Sigmoid colon (tissue), 4 donors: ENCODE measurements at regions not wholly inside any gene's neighbourhood (a gene's known extent, or its start where the extent isn't known, plus 50 kb on each side); places are given as distances from the start of the nearest gene placed in this dataset.

Source experiments
- POLR2A ChIP-seq, 2 donors: fragments of 450-650 bp; IDR thresholded peaks; one replicate each; pipeline ENCODE4 v1.6.1; 2016; ENCODE audit warnings: antibody characterized with exemption in 2 of 2, mild to moderate bottlenecking in 2 of 2, moderate library complexity in 2 of 2
- POLR2AphosphoS5 ChIP-seq, 4 donors: sonication (generic); formaldehyde crosslinking; IDR thresholded peaks; one replicate each; pipeline ENCODE4 v1.6.1; 2017; ENCODE audit warnings: antibody characterized with exemption in 4 of 4
- TF ChIP-seq, protein P1 (sequence below), 4 experiments: fragments of 450-650 bp in 3 of 4; fragments of 200-600 bp in 1 of 4; IDR thresholded peaks; one replicate each; pipeline ENCODE4 v1.5.1; 2016 to 2019; ENCODE audit warnings: antibody characterized with exemption in 4 of 4, mild to moderate bottlenecking in 3 of 4, moderate library complexity in 2 of 4

DNA sequence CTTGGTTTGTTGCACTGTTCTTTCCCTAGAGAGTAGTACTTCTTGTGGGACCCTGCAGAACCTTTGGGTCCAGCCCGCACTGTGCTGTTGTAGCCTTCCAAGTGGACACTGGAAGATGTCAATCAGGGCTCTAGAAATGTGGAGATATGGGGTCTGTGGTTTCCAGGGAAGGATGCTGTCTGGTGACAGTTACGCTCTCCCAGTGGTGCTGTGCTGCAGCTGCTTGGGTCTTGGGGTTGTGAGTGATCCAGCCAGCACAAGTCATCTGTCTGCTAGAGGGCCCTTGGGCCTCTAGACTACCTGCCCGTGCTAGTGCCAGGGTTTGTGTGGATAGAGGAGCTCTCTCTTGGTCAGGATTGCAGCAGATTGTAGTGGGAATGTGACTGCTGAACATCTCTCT lies 484.5 kb downstream of the DMAC1 start:
- TF ChIP-seq, protein P1, sequence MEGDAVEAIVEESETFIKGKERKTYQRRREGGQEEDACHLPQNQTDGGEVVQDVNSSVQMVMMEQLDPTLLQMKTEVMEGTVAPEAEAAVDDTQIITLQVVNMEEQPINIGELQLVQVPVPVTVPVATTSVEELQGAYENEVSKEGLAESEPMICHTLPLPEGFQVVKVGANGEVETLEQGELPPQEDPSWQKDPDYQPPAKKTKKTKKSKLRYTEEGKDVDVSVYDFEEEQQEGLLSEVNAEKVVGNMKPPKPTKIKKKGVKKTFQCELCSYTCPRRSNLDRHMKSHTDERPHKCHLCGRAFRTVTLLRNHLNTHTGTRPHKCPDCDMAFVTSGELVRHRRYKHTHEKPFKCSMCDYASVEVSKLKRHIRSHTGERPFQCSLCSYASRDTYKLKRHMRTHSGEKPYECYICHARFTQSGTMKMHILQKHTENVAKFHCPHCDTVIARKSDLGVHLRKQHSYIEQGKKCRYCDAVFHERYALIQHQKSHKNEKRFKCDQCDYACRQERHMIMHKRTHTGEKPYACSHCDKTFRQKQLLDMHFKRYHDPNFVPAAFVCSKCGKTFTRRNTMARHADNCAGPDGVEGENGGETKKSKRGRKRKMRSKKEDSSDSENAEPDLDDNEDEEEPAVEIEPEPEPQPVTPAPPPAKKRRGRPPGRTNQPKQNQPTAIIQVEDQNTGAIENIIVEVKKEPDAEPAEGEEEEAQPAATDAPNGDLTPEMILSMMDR (IDR thresholded peaks at IDR 0.05): no peak
- TF ChIP-seq POLR2A (IDR thresholded peaks at IDR 0.05): no peak
- no peak for TF ChIP-seq POLR2AphosphoS5 (IDR thresholded peaks at IDR 0.05)
